Hematopoietic multipotent progenitor cell treated with erythropoietin and hydrocortisone succinate and interleukin-3 and kit ligand, for 6 days (in vitro differentiated cells): ENCODE measurements at regions not wholly inside any gene's neighbourhood (a gene's known extent, or its start where the extent isn't known, plus 50 kb on each side); places are given as distances from the start of the nearest gene placed in this dataset.

Experiments
- DNase-seq: peaks from one replicate; pipeline ENCODE4 v3.0.0-alpha.2; 2015

- DNase-seq, result peak; percentile 1
Observed at GRCh38 chr5:64437496-64437895, 68.3 kb upstream of the RGS7BP start.

- no peak for DNase-seq
Observed at GRCh38 chr5:64451551-64451950, 54.3 kb upstream of the RGS7BP start.

DNA sequence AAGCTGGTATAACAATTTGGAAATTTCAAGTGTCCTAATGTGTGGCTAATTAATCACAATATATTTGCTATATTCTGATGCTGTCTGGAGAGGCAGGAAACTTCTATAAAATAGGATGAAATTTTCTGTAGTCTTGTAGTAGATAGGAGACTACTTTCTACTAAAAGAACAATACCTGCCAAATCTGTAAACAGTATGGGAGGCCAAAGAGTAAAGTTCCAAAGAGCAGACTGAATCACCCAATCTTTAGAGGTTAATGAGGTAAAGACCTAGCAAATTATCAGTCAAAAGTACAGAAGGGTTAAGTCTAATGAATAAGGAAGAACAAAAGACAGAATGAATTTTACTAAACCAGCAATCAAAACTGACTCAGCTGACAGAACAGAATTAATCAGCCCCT, 52.4 kb upstream of the RGS7BP start:
- DNase-seq, result no peak
